ENCODE measurements at regions not wholly inside any gene's neighbourhood (a gene's known extent, or its start where the extent isn't known, plus 50 kb on each side); places are given as distances from the start of the nearest gene placed in this dataset.

DNA sequence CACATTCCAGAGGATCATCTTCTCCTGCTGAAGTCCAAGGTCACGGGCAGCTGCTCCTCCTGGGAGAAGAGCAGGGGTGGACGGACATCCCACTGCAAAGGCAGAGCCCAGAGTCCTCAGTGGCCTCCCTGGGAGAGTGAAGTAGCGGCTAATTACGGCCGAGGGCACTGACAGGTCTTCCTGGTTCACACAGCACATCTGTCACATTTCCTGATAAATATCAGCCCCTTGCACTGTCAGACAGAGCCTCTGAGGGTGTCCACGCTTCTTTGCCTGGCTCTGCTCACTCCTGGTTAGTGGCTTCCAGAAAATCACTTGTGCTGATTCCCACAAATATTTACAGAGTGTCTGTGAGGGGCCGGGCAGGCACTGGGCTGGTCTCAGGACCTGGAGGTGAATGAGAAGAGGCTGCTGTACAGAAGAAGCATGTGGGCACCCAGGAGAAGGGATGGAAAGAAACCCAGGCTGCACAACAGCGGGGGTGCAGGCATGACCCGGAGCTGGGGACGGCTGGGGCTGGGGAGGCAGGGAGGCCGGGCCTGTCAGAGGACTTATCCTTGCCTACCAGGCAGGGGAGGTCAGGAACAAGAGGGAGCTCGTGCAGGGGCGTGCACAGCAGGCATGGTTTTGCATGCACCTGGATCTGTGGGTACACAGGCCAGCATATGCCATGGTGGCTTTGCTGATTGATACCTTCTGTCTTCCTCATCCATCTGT lies 258.2 kb upstream of the TNRC6C start:
- no peak for DNase-seq (ENCODE audit: low read depth)

DNA sequence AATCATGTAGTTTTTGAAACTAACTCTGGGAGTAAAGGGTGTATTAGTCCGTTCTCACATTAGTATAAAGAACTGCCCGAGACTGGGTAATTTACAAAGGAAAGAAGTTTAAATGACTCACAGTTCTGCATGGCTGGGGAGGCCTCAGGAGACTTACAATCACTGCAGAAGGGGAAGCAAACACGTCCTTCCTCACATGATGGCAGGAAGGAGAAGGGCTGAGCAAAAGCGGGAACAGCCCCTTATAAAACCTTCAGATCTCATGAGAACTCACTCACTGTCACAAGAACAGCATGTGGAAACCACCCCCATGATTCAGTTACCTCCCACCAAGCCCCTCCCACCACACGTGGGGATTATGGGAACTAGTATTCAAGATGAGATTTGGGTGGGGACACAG lies 256.5 kb upstream of the TNRC6C start:
- no peak for DNase-seq (ENCODE audit: low read depth)

DNA sequence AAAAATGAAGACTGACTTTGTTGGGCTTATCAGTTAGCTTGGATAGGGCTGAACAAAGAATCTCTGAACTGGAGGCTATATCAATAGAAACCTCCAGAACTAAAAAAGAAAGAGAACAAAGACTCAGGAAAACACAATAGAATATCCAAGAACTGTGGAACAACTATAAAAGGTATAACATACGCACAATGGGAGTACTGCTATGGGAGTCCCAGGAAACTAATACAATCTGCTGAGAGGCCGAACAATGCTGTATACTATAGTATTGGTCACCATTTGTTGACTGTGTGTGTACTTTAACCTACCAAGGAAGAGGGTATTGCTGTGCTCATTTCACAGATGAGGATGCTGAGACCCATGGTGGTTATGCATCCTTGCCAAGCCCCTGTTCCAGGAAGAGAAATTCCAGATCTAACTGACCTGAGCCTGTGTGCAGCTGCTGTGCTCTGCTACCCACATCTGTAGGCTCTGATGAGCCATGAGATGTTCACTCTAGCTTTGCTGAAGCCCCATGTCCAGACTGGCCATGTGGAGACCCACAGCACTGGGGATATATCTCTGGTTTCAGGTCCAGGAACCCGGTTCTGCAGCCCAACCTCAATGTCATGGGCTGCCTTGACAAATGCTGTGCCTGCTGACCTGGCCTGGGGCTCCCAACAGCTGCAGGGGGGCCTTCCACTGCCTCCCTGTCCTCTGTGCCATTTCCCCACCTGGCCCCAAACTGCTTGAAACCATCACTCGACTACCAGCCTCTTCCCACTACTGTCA lies 254.3 kb upstream of the TNRC6C start:
- no peak for DNase-seq (ENCODE audit: low read depth)

DNA sequence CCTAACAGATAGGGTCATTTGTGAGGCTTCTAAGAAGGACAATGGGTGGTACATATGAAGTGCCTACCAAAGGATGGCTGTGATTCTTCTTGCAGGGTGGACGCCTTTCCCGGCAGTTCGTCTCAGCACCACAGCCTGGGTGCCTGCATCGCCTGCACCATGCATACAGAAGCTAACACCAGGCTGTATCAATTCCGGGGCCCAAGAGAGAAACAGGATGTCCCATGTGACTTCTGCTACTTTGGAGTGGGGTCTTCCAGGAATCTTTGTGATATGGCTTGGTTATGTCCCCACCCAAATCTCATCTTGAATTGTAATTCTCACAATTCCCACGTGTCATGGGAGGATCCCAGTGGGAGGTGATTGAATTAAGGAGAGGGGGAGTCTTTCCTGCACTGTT lies 251.6 kb upstream of the TNRC6C start:
- no peak for DNase-seq (ENCODE audit: low read depth)

- DNase-seq (ENCODE audit: low read depth), result no peak
Measured at GRCh38 chr17:77707546-77707945, 251.0 kb upstream of the TNRC6C start.

DNA sequence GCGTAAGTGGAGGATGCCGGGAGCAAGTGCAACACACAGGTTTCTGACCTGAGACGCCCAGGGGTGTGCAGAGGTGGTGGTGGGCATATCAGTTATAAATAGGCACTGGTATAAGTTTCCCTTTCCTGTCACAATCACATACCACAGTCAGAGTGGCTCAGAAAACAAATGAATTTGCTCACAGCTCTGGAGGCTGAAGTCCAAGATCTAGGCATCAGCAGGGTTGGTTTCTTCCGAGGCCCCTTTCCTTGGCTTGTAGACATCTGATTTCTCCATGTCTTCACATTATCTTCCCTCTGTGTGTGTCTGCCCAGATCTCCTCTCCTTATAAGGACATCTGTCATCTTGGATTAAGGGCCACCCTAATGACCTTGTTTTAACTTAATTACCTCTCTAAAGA lies 250.5 kb upstream of the TNRC6C start:
- no peak for DNase-seq (ENCODE audit: low read depth)

GRCh38 chr17:77708936-77709335 lies 249.6 kb upstream of the TNRC6C start:
- DNase-seq (ENCODE audit: low read depth), result no peak

- DNase-seq (ENCODE audit: low read depth), result no peak
Measured at GRCh38 chr17:77709594-77709993, 248.9 kb upstream of the TNRC6C start.

DNA sequence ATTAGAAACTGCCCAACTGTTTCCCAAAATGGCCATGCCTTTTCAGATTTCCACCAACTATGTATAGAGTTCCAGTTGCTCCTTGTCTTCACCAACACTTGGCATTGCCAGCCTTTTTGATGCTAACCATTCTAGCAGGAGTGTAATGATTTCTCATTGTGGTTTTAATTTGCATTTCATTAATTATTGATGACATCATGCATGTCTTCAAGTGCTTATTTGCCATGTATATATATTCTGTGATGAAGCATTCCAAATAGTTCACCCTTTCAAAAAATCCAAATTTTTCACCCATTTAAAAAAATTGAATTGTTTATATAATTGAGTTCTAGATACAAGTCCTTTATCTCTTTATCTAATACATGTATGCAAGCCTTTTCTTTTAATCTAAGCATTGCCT lies 245.9 kb upstream of the TNRC6C start:
- no peak for DNase-seq (ENCODE audit: low read depth)

GRCh38 chr17:77716289-77716926 lies 242.1 kb upstream of the TNRC6C start:
- DNase-seq (ENCODE audit: low read depth), result no peak

DNA sequence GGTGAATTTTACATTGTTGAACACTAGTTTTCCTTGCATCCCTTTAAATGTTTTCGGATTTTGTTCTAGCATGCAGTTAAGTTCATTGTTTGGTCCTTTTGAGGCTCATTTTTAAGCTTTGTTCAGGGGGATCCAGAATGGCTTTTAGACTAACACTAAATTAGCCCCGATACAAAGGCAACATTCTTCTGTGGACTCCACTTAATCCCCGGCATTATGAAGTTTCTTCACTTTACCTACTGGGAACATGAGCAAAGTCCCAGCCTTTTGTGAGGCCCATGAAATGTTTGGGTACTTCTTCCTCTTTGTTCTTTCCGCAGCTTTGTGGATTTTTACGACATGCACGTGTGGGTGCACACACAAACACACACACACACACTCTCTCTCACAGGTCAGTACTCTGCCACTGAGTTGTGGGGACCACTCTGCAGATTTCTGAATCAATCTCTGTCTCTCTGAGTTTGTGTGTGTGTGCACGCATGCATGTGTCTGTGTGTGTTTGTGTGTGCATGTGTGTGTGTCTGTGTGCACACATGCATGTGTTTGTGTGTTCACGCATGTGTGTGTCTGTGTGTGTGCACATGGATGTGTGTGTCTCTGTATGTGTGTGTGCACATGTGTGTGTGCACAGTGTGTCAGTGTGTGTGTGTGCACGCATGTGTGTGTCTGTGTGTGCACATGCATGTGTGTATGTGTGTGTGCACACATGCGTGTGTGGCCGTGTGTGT lies 240.4 kb upstream of the TNRC6C start:
- no peak for DNase-seq (ENCODE audit: low read depth)

DNA sequence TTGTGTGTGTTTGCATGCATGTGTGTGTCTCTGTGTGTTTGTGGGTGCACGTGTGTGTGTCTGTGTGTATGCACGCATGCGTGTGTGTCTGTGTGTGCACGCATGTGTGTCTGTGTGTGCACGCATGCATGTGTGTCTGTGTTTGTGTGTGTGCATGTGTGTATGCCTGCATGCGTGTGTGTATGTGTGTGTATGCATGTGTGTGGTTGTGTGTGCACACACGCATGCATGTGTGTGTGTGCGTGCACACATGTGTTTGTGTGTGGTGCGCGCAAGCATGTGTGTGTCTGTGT lies 239.9 kb upstream of the TNRC6C start:
- DNase-seq (ENCODE audit: low read depth), result no peak

GRCh38 chr17:77719806-77720205 lies 238.7 kb upstream of the TNRC6C start:
- DNase-seq (ENCODE audit: low read depth), result no peak

DNA sequence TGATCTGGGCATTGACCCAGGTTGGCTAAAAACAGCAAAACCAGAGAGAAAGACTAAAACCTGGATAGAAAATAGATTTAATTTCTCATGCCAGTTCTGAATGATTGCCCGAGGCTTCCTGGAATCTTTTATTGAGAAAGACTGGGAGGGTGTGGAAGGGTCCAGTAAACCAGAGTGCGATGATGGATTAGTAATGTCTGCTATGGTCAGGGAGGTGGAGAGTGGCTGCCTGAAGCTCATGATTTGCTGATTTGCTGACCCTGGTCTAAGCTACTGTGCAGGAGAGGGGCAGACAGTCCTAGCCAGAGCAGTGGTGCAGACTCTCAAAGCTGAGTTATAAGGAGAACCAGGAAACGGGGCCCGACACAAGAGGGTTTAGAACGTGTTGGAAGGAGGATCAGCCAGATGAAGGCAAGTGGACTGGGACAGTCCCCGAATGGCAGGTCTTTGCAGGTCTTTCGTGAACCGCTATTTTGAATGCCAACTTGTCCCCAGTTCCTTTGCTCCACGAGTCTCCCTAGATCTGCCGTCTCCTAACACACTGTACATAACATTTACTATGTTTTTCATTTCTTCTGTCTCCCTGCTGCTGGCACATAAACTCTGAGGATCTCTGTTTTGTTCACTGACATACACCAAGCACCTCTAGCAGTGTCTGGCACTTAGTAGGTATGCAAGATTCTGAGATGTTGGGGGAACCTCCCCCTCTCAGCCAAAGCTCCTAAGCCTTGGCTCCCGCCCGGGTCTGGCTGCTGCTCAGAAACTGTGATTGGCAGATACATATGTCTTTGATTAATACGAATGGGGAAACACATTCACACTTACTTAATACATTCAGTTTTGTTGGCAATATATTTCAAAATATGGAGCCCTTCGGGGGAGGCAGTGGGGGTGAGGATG lies 237.3 kb upstream of the TNRC6C start:
- no peak for DNase-seq (ENCODE audit: low read depth)

DNA sequence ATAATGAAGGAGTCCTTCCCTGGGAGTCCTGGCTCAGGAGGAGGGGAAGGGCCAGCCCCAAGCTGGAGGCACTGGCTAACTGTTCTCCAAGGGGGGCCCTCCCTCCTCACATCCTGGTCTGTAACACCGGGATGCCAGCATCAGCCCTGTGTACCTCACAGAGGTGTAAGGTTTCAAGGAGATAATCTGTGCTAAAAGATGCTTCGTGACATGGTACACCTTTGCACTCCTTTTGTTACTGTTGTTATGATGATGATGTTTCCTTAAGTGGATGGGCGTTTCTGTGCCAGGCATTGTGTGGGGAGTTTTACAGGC lies 236.7 kb upstream of the TNRC6C start:
- no peak for DNase-seq (ENCODE audit: low read depth)

DNA sequence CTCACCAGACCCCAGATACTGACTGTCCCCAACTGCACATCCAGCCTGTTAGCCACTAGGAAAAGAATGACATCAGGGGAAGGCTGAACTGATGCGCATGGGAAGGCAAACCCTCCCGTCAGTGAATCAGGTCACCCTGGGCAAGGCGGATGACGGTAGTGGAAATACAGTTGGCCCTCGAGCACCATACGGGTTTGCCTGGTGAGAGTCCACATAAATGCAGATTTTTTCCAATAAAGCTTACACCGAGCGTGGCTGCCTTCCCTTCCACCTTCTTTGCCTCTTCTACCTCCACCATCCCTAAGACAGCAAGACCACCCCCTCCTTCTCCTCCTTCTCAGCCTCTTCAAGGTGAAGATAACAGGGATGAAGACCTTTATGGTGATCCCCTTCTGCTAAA lies 236.1 kb upstream of the TNRC6C start:
- no peak for DNase-seq (ENCODE audit: low read depth)

DNA sequence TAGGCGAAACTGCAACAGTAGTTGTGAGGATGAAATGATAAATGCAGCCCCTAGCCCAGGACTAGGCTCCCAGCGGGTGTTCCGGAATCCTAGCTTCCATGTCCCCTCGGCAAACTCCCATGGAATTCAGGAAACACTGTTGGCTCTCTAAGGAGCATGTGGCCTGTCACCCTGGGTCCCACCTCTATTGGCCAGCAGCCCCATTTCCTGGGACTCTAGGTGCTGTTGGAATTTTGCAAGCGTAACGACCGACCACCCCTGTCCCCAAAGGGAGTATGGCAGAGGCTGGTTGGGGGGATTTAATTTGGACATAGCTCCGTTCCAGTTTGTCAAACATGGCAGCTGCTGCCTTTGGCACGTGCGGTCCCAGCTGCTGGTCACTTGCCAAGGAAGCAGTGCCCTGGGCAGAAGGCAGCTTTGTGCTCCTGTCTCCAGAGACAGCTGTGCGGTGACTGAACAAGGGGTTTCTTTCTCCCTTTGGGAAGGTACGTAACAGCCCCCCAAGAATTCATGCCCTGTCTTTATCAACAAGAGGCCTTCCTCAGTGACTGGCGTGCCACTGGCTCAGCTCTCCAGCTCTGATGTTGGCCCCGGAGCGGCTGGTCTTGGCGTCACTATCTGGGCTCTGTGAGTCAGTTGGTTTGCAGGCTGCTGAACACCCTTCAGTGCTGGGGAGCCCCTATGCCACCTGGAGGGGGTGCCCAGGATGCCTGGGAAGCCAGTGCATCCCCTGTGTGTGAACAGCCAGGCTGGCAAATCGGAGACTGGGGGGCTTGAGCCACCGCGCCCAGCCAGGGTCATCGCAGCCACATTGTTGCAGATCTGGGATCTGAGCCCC lies 235.2 kb upstream of the TNRC6C start:
- DNase-seq (ENCODE audit: low read depth), result no peak

- no peak for DNase-seq (ENCODE audit: low read depth)
Measured at GRCh38 chr17:77723909-77724875, 234.3 kb upstream of the TNRC6C start.

DNA sequence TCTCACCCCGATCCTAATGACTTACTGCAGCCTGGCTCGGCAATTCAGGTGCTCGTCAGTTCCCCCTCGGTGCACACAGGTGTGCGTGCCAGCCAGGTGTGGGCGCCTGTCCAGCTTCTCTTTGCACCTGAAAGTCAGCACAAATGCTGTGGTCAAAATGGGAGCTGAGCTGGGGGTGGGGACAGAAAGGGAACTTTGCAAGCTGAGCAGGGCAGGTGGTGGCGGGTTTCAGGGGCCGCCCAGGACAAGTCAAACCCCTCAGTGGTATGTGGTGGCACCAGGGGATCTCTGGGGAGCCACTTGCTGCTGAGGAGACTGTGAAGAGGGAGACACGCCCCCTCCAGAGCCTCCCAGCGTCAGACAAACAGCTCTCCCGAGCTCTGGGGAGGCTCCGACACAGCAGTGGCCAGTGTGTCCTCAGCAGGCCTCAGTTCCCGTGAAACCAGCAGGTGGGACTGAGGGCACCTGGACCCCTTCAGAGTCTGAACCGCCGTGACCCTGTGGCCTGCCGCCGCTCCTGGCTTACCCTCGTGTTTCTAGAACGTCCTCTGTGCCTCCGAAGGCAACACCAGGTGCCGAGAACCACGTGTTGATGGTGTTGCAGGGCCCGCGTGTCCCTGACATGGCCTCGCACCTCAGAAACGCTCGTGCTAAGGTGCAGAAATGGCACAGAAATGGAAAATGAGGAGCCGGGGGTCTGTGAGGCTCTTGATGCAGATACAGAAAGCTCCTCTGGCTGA lies 233.5 kb upstream of the TNRC6C start:
- DNase-seq (ENCODE audit: low read depth), result no peak
